Activated CD4-positive, alpha-beta T cell treated with anti-CD3 and anti-CD28 coated beads, Interleukin-2, amount 10 ng/mL, durations not matched to agents 7 days and 5 days (primary cell): ENCODE measurements at regions not wholly inside any gene's neighbourhood (a gene's known extent, or its start where the extent isn't known, plus 50 kb on each side); places are given as distances from the start of the nearest gene placed in this dataset.

Experiments used
- CTCF ChIA-PET: fragments of 350-600 bp; sonication (Branson Sonifier 250); formaldehyde crosslinking; loops from one replicate; lab custom pipeline; 2021; ENCODE audit warnings: antibody characterized with exemption; lab: Charles Lee
- POLR2A ChIA-PET: fragments of 350-600 bp; sonication (Branson Sonifier 250); formaldehyde crosslinking; loops from one replicate; lab custom pipeline; 2021; ENCODE audit warnings: antibody characterized with exemption; lab: Charles Lee
- DNase-seq: peaks from one replicate; pipeline ENCODE4 v3.0.0-alpha.2; 2020
- H3K27ac Mint-ChIP-seq: one replicate; pipeline ENCODE4 v1.8.0; 2021; ENCODE audit warnings: mild to moderate bottlenecking, moderate library complexity, mixed read lengths
- H3K27me3 Mint-ChIP-seq: one replicate; pipeline ENCODE4 v1.8.0; 2021; ENCODE audit warnings: mixed read lengths
- H3K36me3 Mint-ChIP-seq: one replicate; pipeline ENCODE4 v1.8.0; 2021; ENCODE audit warnings: low read depth, mixed read lengths
- H3K4me1 Mint-ChIP-seq: one replicate; pipeline ENCODE4 v1.8.0; 2021; ENCODE audit warnings: mixed read lengths
- H3K4me3 Mint-ChIP-seq: one replicate; pipeline ENCODE4 v1.8.0; 2021; ENCODE audit warnings: mild to moderate bottlenecking, moderate library complexity, mixed read lengths
- H3K9me3 Mint-ChIP-seq: one replicate; pipeline ENCODE4 v1.8.0; 2021; ENCODE audit warnings: mixed read lengths

DNA sequence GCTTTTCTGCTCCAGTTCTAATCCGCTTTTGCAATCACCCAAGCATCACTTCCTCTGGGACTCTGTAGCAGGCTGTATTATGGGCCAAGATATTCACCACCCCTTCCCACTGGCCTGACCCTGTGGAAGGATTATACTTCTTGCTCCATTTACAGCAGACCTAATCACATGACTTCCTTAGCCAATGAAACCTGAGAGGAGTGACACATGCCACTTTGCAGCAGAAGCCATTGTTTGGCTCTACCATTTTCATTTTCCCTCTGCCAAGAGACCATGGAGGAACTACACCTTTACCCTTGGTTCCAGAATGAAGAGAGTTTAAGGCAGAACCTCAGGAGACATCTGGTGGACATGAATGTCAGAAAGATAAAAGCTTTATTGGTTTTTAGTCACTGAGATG lies 134.9 kb upstream of the HSD17B12 start:
- POLR2A ChIA-PET, result no interaction called here
- no peak overlapping the region for H3K4me3 Mint-ChIP-seq

GRCh38 chr11:43546561-43547429 lies 133.7 kb upstream of the HSD17B12 start:
- CTCF ChIA-PET, result interaction anchor here (0.9 kb wide), 1 partner anchor 11 kb away, joined by 3 read pairs; no protein-coding TSS in a partner anchor
- Mint-ChIP-seq H3K36me3 (no peaks in the 10 kb centered on the region), H3K4me3 (no peak overlapping the region), H3K4me1 (no peaks in the 10 kb centered on the region), H3K27ac (no peak overlapping the region), H3K27me3 (peaks cover 20% of the 10 kb centered on the region), H3K9me3 (no peaks in the 10 kb centered on the region)
- POLR2A ChIA-PET, result no interaction called here
- no peak for DNase-seq

More for the DNA sequence above, 134.9 kb upstream of the HSD17B12 start:
- Mint-ChIP-seq H3K27me3 (peaks cover 16% of the 10 kb centered on the region), H3K4me1 (no peaks in the 10 kb centered on the region), H3K9me3 (no peaks in the 10 kb centered on the region), H3K36me3 (no peaks in the 10 kb centered on the region), H3K27ac (no peak overlapping the region)
- no peak for DNase-seq
- CTCF ChIA-PET, result no interaction called here

DNA sequence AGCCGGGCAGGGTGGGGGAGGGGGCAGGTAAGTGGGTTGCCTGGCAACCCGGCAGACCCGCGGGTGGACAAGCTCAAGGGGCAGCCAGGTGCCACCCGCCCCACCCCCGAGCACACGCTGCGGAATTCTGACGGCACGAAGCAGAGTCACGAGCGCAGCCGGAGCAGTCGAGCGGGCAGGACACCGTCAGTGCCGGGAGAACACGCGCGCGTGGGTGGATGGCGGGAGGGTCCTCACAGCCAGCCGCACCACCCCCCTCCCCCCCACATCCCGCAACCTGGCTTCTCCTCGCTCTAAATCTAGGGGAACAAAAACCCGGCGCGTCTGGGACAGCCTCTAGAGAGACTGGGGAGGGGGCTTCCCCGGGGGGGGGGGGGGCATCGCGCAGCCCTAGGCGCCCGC lies 133.1 kb upstream of the HSD17B12 start:
- Mint-ChIP-seq H3K4me3 (no peak overlapping the region), H3K27me3 (peaks cover 20% of the 10 kb centered on the region), H3K36me3 (no peaks in the 10 kb centered on the region), H3K27ac (no peak overlapping the region), H3K9me3 (no peaks in the 10 kb centered on the region), H3K4me1 (no peaks in the 10 kb centered on the region)
- ChIA-PET POLR2A (no interaction called here), CTCF (interaction anchor here (0.5 kb wide), 1 partner anchor 28 kb away, joined by 4 read pairs; no protein-coding TSS in a partner anchor)
- no peak for DNase-seq

- Mint-ChIP-seq H3K4me3 (no peak overlapping the region), H3K27ac (no peak overlapping the region), H3K9me3 (no peaks in the 10 kb centered on the region), H3K27me3 (peaks cover 19% of the 10 kb centered on the region), H3K36me3 (no peaks in the 10 kb centered on the region), H3K4me1 (no peaks in the 10 kb centered on the region)
- ChIA-PET POLR2A (no interaction called here), CTCF (interaction anchor here (0.5 kb wide), 1 partner anchor 28 kb away, joined by 4 read pairs; no protein-coding TSS in a partner anchor)
- DNase-seq, result no peak
Observed at GRCh38 chr11:43547889-43548381, 132.6 kb upstream of the HSD17B12 start.

GRCh38 chr11:43548916-43549315 lies 131.6 kb upstream of the HSD17B12 start:
- Mint-ChIP-seq H3K36me3 (no peaks in the 10 kb centered on the region), H3K4me1 (peaks cover 2% of the 10 kb centered on the region), H3K27ac (no peak overlapping the region), H3K4me3 (no peak overlapping the region), H3K27me3 (peaks cover 28% of the 10 kb centered on the region), H3K9me3 (no peaks in the 10 kb centered on the region)
- ChIA-PET CTCF (no interaction called here), POLR2A (no interaction called here)
- DNase-seq, result no peak

- no peaks in the 10 kb centered on the region for H3K36me3 Mint-ChIP-seq
- no peak overlapping the region for H3K4me3 Mint-ChIP-seq
- ChIA-PET CTCF (no interaction called here), POLR2A (no interaction called here)
- peaks cover 34% of the 10 kb centered on the region for H3K27me3 Mint-ChIP-seq
- no peak overlapping the region for H3K27ac Mint-ChIP-seq
- H3K9me3 Mint-ChIP-seq, result no peaks in the 10 kb centered on the region
- DNase-seq, result no peak
- peaks cover 3% of the 10 kb centered on the region for H3K4me1 Mint-ChIP-seq
Observed at GRCh38 chr11:43549624-43550023, 130.9 kb upstream of the HSD17B12 start.

DNA sequence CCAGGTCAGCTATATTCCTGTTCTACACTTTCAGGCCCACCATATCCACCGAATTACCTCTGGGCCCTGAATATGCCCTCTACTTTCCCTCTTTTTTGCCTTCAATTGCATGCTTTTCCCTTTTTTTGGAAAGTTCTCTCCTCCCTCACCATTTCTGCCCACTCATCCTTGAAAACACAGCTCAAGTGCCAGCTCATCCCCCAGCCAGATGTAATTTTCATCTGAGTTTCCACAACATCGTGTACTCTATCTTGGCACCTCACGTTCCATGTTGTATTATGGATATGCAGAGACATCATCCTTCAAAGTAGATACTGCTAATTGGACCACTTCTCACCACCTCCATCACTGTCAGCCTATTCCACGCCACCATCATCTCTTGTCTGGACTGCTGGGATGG lies 129.8 kb upstream of the HSD17B12 start:
- DNase-seq, result no peak
- peaks cover 3% of the 10 kb centered on the region for H3K4me1 Mint-ChIP-seq
- ChIA-PET POLR2A (no interaction called here), CTCF (no interaction called here)
- no peaks in the 10 kb centered on the region for H3K36me3 Mint-ChIP-seq
- no peak overlapping the region for H3K4me3 Mint-ChIP-seq
- H3K27ac Mint-ChIP-seq, result no peak overlapping the region
- H3K27me3 Mint-ChIP-seq, result peaks cover 42% of the 10 kb centered on the region
- no peaks in the 10 kb centered on the region for H3K9me3 Mint-ChIP-seq

- ChIA-PET CTCF (no interaction called here), POLR2A (no interaction called here)
- Mint-ChIP-seq H3K36me3 (no peaks in the 10 kb centered on the region), H3K4me3 (no peak overlapping the region), H3K9me3 (no peaks in the 10 kb centered on the region), H3K27ac (no peak overlapping the region), H3K4me1 (peaks cover 3% of the 10 kb centered on the region), H3K27me3 (peaks cover 69% of the 10 kb centered on the region)
- DNase-seq, result no peak
Observed at GRCh38 chr11:43554148-43554473, 126.4 kb upstream of the HSD17B12 start.

DNA sequence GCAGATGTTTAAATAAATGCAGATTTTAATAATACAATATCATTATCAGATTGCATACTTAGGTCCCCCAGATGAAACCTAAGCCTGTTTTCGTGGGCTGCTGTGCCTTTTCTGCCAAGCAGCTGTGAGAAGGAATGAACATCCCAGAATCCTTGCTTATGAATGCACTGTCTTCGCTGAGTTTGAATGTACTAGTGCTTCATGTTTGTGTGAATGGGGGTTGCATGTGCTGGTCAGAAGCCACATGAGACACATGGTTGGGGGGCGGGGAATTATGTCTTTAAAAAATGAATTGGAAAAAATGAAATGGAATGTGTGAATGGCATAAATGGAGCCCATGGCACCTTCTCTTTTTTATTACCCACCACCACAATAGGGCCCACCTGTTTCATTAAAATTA lies 125.4 kb upstream of the HSD17B12 start:
- CTCF ChIA-PET, result no interaction called here

GRCh38 chr11:43555816-43556611 lies 124.5 kb upstream of the HSD17B12 start:
- ChIA-PET POLR2A (no interaction called here), CTCF (no interaction called here)
- no peak for DNase-seq
- Mint-ChIP-seq H3K4me3 (no peak overlapping the region), H3K9me3 (no peaks in the 10 kb centered on the region), H3K27ac (no peak overlapping the region), H3K4me1 (peaks cover 3% of the 10 kb centered on the region), H3K36me3 (no peaks in the 10 kb centered on the region), H3K27me3 (peaks cover 66% of the 10 kb centered on the region)

More for the DNA sequence above, 125.4 kb upstream of the HSD17B12 start:
- Mint-ChIP-seq H3K9me3 (no peaks in the 10 kb centered on the region), H3K4me3 (no peak overlapping the region), H3K27me3 (peaks cover 70% of the 10 kb centered on the region), H3K4me1 (peaks cover 3% of the 10 kb centered on the region), H3K36me3 (no peaks in the 10 kb centered on the region), H3K27ac (no peak overlapping the region)
- POLR2A ChIA-PET, result no interaction called here
- no peak for DNase-seq

DNA sequence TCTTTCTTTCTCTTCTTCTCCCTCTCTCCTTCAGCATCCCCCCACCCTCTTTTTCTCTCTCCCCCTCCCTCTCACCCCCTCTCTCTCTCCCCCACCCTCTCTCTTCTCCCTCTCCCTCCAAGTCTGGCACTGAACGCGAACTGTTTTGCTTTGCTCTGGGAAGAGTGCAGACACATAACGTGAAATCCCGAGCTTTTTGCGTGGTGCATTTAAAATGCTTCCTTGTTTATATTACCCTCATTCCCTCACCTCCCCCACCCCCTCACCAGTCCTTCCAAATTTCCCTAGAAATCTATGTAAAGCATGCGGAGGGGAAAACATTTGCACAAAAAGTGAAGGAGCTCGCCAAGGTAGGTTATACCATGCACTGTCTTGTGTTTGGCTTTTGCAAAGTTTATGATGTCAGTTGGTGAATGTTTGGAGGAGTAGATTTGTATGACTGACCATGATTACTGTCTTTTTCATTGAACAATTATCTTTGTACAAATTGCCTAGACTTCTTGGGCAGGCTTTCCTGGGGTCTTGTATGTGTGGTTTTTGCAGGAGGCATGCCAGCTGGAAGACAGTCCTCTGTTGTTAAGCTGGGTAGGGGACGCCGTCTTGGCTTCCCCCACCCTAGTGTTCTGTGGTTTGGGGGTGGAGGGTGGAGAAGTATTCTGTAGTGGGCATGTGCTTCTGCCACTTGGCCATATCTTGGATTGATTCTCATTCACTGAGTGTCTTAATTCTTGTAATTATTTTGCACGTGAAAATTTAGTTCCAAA lies 123.7 kb upstream of the HSD17B12 start:
- Mint-ChIP-seq H3K9me3 (no peaks in the 10 kb centered on the region), H3K4me1 (peaks cover 3% of the 10 kb centered on the region), H3K27ac (no peak overlapping the region), H3K4me3 (no peak overlapping the region), H3K27me3 (peaks cover 66% of the 10 kb centered on the region), H3K36me3 (no peaks in the 10 kb centered on the region)
- DNase-seq, result no peak
- POLR2A ChIA-PET, result no interaction called here
- CTCF ChIA-PET, result no interaction called here

DNA sequence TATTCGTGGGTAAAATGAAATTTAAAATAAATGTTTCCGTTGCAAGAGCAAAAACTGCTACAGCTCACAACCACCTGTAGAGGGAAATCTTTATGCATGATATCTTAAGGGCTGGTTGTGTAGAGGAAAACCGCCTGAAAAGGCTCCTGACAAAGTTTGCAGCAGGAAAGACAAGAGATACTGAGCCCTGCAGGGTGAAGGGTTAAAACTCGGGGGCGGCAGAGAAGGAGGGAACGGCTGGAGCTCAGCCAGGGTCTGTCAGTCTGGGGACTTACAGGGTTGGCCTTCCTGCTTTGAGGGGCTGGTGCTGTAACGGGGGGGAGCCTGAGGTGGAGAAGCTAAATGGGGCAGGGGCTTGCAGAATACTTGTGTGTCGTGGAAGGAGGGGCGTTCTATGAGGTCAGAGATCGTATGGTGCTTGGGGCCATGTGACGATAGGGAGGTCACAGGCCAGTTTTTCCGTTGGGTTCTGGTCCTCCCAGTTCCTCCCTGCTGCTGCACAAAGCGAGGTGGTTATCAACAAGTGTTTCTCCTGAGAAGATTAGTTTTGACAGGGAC lies 122.9 kb upstream of the HSD17B12 start:
- Mint-ChIP-seq H3K27me3 (peaks cover 66% of the 10 kb centered on the region), H3K4me3 (no peak overlapping the region), H3K36me3 (no peaks in the 10 kb centered on the region), H3K27ac (no peak overlapping the region), H3K4me1 (peaks cover 3% of the 10 kb centered on the region), H3K9me3 (no peaks in the 10 kb centered on the region)
- no peak for DNase-seq
- CTCF ChIA-PET, result interaction anchor here (0.7 to 1.5 kb wide), 3 partner anchors 9 to 49 kb away, joined by 3 to 5 read pairs (median 3); no protein-coding TSS in a partner anchor
- POLR2A ChIA-PET, result no interaction called here
